ENCODE measurements at regions not wholly inside any gene's neighbourhood (a gene's known extent, or its start where the extent isn't known, plus 50 kb on each side); places are given as distances from the start of the nearest gene placed in this dataset.

GRCh38 chr1:224492015-224492414 is 57.4 kb upstream of the WDR26 start:
- Histone ChIP-seq H3K4me3 (no peak overlapping the region), H3K9me3 (no peaks in the 10 kb centered on the region), H3K27me3 (no peaks in the 10 kb centered on the region), H3K4me1 (peaks cover 19% of the 10 kb centered on the region), H3K27ac (no peak overlapping the region), H3K36me3 (replicated peaks in 1 of 2; ENCODE audit: insufficient read depth in 1 of 2, low read depth in 2 of 2) (no peaks in the 10 kb centered on the region)
- DNase-seq, result no peak
- no peak for ATAC-seq
- intact Hi-C loops (cut with DNase I), result no loop called here
- TF ChIP-seq, protein P1, sequence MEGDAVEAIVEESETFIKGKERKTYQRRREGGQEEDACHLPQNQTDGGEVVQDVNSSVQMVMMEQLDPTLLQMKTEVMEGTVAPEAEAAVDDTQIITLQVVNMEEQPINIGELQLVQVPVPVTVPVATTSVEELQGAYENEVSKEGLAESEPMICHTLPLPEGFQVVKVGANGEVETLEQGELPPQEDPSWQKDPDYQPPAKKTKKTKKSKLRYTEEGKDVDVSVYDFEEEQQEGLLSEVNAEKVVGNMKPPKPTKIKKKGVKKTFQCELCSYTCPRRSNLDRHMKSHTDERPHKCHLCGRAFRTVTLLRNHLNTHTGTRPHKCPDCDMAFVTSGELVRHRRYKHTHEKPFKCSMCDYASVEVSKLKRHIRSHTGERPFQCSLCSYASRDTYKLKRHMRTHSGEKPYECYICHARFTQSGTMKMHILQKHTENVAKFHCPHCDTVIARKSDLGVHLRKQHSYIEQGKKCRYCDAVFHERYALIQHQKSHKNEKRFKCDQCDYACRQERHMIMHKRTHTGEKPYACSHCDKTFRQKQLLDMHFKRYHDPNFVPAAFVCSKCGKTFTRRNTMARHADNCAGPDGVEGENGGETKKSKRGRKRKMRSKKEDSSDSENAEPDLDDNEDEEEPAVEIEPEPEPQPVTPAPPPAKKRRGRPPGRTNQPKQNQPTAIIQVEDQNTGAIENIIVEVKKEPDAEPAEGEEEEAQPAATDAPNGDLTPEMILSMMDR (IDR thresholded peaks at IDR 0.05), result no peak
- no peak for TF ChIP-seq POLR2A (IDR thresholded peaks at IDR 0.05)
- WGBS, 2 donors, result 44 to 59% methylated on average over 1 of the region's 1 CpG

GRCh38 chr1:224492632-224493031 is 58.0 kb upstream of the WDR26 start:
- Histone ChIP-seq H3K4me1 (peaks cover 19% of the 10 kb centered on the region), H3K36me3 (replicated peaks in 1 of 2; ENCODE audit: insufficient read depth in 1 of 2, low read depth in 2 of 2) (no peaks in the 10 kb centered on the region), H3K27me3 (no peaks in the 10 kb centered on the region), H3K9me3 (no peaks in the 10 kb centered on the region), H3K27ac (no peak overlapping the region), H3K4me3 (no peak overlapping the region)
- intact Hi-C loops (cut with DNase I), result no loop called here
- DNase-seq (no peak), ATAC-seq (no peak)
- TF ChIP-seq, protein P1 (IDR thresholded peaks at IDR 0.05), result no peak
- no peak for TF ChIP-seq POLR2A (IDR thresholded peaks at IDR 0.05)
- 82 to 84% methylated on average over 2 of the region's 2 CpGs for WGBS, 2 donors

GRCh38 chr1:224493269-224493668 is 58.7 kb upstream of the WDR26 start:
- Histone ChIP-seq H3K27me3 (no peaks in the 10 kb centered on the region), H3K4me1 (peaks cover 24% of the 10 kb centered on the region), H3K27ac (no peak overlapping the region), H3K4me3 (no peak overlapping the region), H3K9me3 (no peaks in the 10 kb centered on the region), H3K36me3 (replicated peaks in 1 of 2; ENCODE audit: insufficient read depth in 1 of 2, low read depth in 2 of 2) (no peaks in the 10 kb centered on the region)
- 39 to 43% methylated on average over 4 of the region's 4 CpGs for WGBS, 2 donors
- TF ChIP-seq, protein P1 (IDR thresholded peaks at IDR 0.05), result no peak
- no peak for TF ChIP-seq POLR2A (IDR thresholded peaks at IDR 0.05)
- ATAC-seq (no peak), DNase-seq (no peak)
- intact Hi-C loops (cut with DNase I), result no loop called here

GRCh38 chr1:224494343-224494742 is 59.7 kb upstream of the WDR26 start:
- ATAC-seq, result no peak
- H3K9me3 ChIP-seq, result no peaks in the 10 kb centered on the region
- 66 to 81% methylated on average over 2 of the region's 2 CpGs for WGBS, 2 donors
- TF ChIP-seq POLR2A (IDR thresholded peaks at IDR 0.05), result no peak
- TF ChIP-seq, protein P1 (IDR thresholded peaks at IDR 0.05), result no peak
- H3K4me3 ChIP-seq, result no peak overlapping the region
- no peaks in the 10 kb centered on the region for H3K36me3 ChIP-seq (replicated peaks in 1 of 2; ENCODE audit: insufficient read depth in 1 of 2, low read depth in 2 of 2)
- H3K27me3 ChIP-seq, result no peaks in the 10 kb centered on the region
- no peak overlapping the region for H3K27ac ChIP-seq
- intact Hi-C loops (cut with DNase I), result no loop called here
- no peak for DNase-seq
- peaks cover 29% of the 10 kb centered on the region for H3K4me1 ChIP-seq

- H3K4me1 ChIP-seq, result peaks cover 29% of the 10 kb centered on the region
- no peaks in the 10 kb centered on the region for H3K27me3 ChIP-seq
- intact Hi-C loops (cut with DNase I), result no loop called here
- DNase-seq, result no peak
- no peaks in the 10 kb centered on the region for H3K9me3 ChIP-seq
- ATAC-seq, result no peak
- no peak overlapping the region for H3K27ac ChIP-seq
- no peak overlapping the region for H3K4me3 ChIP-seq
- no peak for TF ChIP-seq POLR2A (IDR thresholded peaks at IDR 0.05)
- H3K36me3 ChIP-seq (replicated peaks in 1 of 2; ENCODE audit: insufficient read depth in 1 of 2, low read depth in 2 of 2), result no peaks in the 10 kb centered on the region
- WGBS, 2 donors, result 82 to 87% methylated on average over 5 of the region's 5 CpGs
Observed at GRCh38 chr1:224495866-224496265, 61.3 kb upstream of the WDR26 start.

All from body of pancreas (tissue), 4 donors.